ENCODE measurements at regions not wholly inside any gene's neighbourhood (a gene's known extent, or its start where the extent isn't known, plus 50 kb on each side); places are given as distances from the start of the nearest gene placed in this dataset.

DNA sequence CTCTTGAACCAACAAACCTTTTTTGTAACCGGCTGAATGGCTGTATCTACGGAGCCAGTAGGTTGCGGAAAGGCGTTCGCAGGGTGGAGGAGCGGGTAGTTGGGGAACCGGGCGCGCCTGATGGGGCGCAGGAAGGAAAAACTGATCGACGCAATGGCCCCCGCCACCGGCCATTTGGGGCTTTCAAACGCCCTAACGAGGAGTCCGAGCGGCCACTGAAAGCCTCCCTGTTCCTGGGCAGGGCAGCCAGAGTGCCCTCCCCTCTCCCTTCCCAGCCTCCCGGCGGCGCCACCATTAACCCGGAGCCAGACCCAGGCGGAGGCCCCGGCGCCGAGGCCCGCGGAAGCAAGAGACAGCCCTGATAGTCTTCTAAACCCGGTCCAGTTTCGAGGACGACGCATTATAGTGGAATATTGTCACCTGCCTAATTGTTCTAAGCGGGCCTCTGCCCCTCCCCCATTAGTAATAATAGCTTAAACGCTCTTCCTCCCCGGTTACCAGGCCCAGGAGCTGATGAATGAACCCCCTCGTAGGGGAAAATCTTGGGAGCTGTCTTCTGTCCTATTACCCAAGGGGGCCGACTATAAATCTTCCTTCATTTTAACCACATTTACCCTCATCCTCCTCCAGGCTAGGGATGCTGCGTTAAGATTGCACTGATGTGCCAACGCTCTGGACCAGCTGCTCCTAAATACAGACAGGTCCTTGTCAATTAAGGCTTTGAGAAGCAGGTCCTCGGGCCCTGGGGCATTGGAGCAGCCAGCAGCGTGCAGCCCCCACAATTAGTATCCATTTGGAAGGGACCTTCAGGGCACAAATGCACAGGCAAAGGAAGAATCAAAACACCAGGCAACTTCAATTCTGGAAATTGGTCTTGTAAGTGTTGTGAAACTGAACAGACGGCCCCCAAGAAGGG lies 61.6 kb upstream of the TMEM33 start:
- Histone ChIP-seq H3K4me1 (ENCODE audit: insufficient read depth) (no peaks in the 10 kb centered on the region), H3K4me3 (ENCODE audit: low read depth, low read length) (no peak overlapping the region)
- no peak for DNase-seq (ENCODE audit: extremely low spot score)

DNA sequence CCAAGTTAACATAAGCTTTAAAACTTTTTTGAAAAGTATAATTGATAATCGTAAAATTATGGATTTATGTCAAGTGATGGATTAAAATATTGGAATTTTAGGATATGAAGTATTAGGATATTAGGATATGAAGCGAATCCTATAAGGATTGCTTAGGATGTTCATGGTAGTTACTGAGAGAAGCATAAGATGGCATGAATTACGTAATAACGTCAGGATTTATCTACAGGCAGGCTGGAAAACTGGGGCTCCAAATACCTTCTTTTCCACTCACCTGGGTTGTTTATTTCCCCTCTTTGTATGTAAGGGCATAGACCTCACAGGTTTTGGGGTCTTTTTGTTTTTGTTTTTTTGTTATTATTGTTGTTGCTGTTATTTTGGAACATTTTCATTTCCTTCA lies 65.2 kb upstream of the TMEM33 start:
- H3K36me3 ChIP-seq (ENCODE audit: insufficient read depth), result no peaks in the 10 kb centered on the region
- DNase-seq (ENCODE audit: extremely low spot score), result no peak
- H3K4me3 ChIP-seq (ENCODE audit: low read depth, low read length), result no peak overlapping the region
- WGBS, result 53% methylated on average over 4 of the region's 4 CpGs
- no peak overlapping the region for H3K27ac ChIP-seq (ENCODE audit: low read depth)
- peaks cover 3% of the 10 kb centered on the region for H3K4me1 ChIP-seq (ENCODE audit: insufficient read depth)

More for the DNA sequence above, 61.6 kb upstream of the TMEM33 start:
- H3K36me3 ChIP-seq (ENCODE audit: insufficient read depth), result no peaks in the 10 kb centered on the region
- no peak overlapping the region for H3K27ac ChIP-seq (ENCODE audit: low read depth)
- 10% methylated on average over 42 of the region's 42 CpGs for WGBS

- Histone ChIP-seq H3K27ac (ENCODE audit: low read depth) (no peak overlapping the region), H3K36me3 (ENCODE audit: insufficient read depth) (no peaks in the 10 kb centered on the region), H3K4me1 (ENCODE audit: insufficient read depth) (peaks cover 3% of the 10 kb centered on the region), H3K4me3 (ENCODE audit: low read depth, low read length) (no peak overlapping the region)
- WGBS, result 5% methylated on average over 55 of the region's 55 CpGs
- DNase-seq (ENCODE audit: extremely low spot score), result no peak
Measured at GRCh38 chr4:41866799-41867677, 68.2 kb upstream of the TMEM33 start.

- 9% methylated on average over 42 of the region's 42 CpGs for WGBS
- H3K4me1 ChIP-seq (ENCODE audit: insufficient read depth), result peaks cover 3% of the 10 kb centered on the region
- no peak for DNase-seq (ENCODE audit: extremely low spot score)
- H3K4me3 ChIP-seq (ENCODE audit: low read depth, low read length), result no peak overlapping the region
- no peak overlapping the region for H3K27ac ChIP-seq (ENCODE audit: low read depth)
- no peaks in the 10 kb centered on the region for H3K36me3 ChIP-seq (ENCODE audit: insufficient read depth)
Measured at GRCh38 chr4:41865981-41866798, 69.0 kb upstream of the TMEM33 start.

DNA sequence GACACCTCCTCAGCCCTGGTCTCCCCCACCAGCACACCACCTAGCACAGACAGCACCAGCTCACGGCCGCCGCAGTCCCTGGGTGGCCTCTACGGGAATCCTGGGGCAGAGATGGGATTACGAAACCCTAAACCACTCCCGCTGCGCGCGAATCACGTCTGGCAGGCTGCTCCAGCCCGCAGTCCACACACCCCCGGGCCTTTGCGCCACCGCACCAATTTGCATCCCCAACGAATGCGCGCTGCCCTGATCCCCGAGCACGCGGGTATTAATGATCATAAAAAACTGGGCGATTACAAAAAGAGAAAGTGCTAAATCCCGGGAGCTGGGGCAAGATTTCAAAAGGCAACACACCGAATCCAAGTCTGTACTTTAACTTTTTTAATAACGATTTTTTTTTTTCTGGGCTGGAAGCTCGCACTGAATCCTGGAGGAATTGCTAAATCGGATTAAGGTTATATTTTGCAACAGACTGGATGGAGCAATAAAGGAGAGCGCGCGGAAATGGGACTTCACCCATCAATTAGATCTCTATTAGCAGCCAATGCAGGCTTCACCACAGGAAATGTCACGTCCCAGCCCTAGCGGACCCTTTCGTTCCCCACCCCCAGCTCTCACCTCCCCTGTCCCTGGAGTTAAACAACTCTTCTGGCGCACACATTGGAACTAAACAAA lies 69.8 kb upstream of the TMEM33 start:
- Histone ChIP-seq H3K4me3 (ENCODE audit: low read depth, low read length) (no peak overlapping the region), H3K27ac (ENCODE audit: low read depth) (no peak overlapping the region), H3K4me1 (ENCODE audit: insufficient read depth) (peaks cover 3% of the 10 kb centered on the region), H3K36me3 (ENCODE audit: insufficient read depth) (no peaks in the 10 kb centered on the region)
- 10% methylated on average over 33 of the region's 33 CpGs for WGBS
- DNase-seq (ENCODE audit: extremely low spot score), result no peak

DNA sequence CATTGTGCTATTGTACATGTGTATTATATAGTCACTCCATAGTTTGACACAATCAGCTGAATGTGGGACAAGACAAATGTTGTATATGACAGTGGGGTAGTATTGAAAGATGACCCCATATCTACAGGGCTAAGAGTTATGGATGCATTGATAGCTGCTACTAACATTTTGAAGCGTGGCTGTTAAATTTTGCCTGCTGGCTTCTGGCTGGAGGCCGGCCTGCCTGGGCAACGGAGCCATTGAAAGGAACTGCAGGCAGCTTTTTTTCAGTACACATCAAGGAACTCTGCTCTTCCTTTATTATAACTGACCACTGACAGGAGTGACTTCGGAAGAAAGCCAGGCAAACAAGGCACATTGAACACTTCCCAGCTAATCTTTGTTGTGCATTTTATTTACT lies 76.1 kb upstream of the TMEM33 start:
- no peak overlapping the region for H3K27ac ChIP-seq (ENCODE audit: low read depth)
- H3K36me3 ChIP-seq (ENCODE audit: insufficient read depth), result no peaks in the 10 kb centered on the region
- DNase-seq (ENCODE audit: extremely low spot score), result no peak
- no peak overlapping the region for H3K4me3 ChIP-seq (ENCODE audit: low read depth, low read length)
- 47% methylated on average over 4 of the region's 4 CpGs for WGBS
- no peaks in the 10 kb centered on the region for H3K4me1 ChIP-seq (ENCODE audit: insufficient read depth)

GRCh38 chr4:41857226-41857641 lies 78.0 kb upstream of the TMEM33 start:
- Histone ChIP-seq H3K27ac (ENCODE audit: low read depth) (no peak overlapping the region), H3K36me3 (ENCODE audit: insufficient read depth) (no peaks in the 10 kb centered on the region), H3K4me1 (ENCODE audit: insufficient read depth) (no peaks in the 10 kb centered on the region), H3K4me3 (ENCODE audit: low read depth, low read length) (no peak overlapping the region)
- no peak for DNase-seq (ENCODE audit: extremely low spot score)
- WGBS, result 30% methylated on average over 4 of the region's 4 CpGs

GRCh38 chr4:41856797-41857196 lies 78.4 kb upstream of the TMEM33 start:
- Histone ChIP-seq H3K4me1 (ENCODE audit: insufficient read depth) (no peaks in the 10 kb centered on the region), H3K27ac (ENCODE audit: low read depth) (no peak overlapping the region), H3K4me3 (ENCODE audit: low read depth, low read length) (no peak overlapping the region), H3K36me3 (ENCODE audit: insufficient read depth) (no peaks in the 10 kb centered on the region)
- DNase-seq (ENCODE audit: extremely low spot score), result no peak
- WGBS, result 77% methylated on average over 2 of the region's 2 CpGs

- Histone ChIP-seq H3K4me3 (ENCODE audit: low read depth, low read length) (no peak overlapping the region), H3K36me3 (ENCODE audit: insufficient read depth) (no peaks in the 10 kb centered on the region), H3K27ac (ENCODE audit: low read depth) (no peak overlapping the region), H3K4me1 (ENCODE audit: insufficient read depth) (no peaks in the 10 kb centered on the region)
- 86% methylated on average over 2 of the region's 2 CpGs for WGBS
- no peak for DNase-seq (ENCODE audit: extremely low spot score)
Measured at GRCh38 chr4:41853973-41854372, 81.3 kb upstream of the TMEM33 start.

DNA sequence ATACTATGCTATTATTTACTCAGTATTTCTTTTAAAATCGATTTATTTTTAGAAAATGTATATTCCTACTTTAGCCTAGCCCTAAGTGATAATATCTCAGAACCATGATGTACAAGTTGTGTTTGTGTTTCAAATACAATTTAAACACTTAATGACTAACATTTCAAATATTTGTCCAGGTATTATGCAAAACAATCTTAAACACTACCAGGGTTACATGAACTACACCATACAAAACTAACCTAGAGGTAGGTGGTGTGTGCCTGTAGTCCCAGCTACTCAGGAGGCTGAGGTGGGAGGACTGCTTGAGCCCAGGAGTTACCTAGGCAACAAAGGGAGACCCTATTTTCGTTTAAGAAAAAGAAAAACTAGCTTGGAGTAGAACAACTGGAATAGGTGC lies 83.0 kb upstream of the TMEM33 start:
- no peaks in the 10 kb centered on the region for H3K36me3 ChIP-seq (ENCODE audit: insufficient read depth)
- no peak for DNase-seq (ENCODE audit: extremely low spot score)
- WGBS, result 54% methylated on average over 2 of the region's 2 CpGs
- H3K4me3 ChIP-seq (ENCODE audit: low read depth, low read length), result no peak overlapping the region
- no peaks in the 10 kb centered on the region for H3K4me1 ChIP-seq (ENCODE audit: insufficient read depth)
- no peak overlapping the region for H3K27ac ChIP-seq (ENCODE audit: low read depth)

DNA sequence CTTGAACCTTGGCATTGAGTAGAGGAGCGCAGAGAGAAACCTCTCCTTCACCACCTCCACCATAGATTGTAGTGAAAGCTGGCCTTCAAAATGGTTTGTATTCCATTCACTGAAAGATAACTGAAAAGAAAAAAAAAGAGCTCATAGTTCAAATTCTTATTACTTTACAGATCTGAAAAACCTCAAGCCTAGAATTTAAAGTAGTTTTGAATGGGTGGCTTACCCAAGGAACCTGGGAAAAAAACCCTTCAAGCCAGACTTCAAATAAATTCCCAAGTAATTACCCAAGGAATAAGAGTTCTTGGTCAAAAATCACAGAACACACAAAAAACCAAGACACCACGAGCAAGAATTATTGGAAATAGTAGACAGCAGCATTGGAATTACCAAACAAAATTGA lies 83.6 kb upstream of the TMEM33 start:
- 80% methylated on average over 2 of the region's 2 CpGs for WGBS
- DNase-seq (ENCODE audit: extremely low spot score), result no peak
- Histone ChIP-seq H3K36me3 (ENCODE audit: insufficient read depth) (no peaks in the 10 kb centered on the region), H3K4me1 (ENCODE audit: insufficient read depth) (no peaks in the 10 kb centered on the region), H3K27ac (ENCODE audit: low read depth) (no peak overlapping the region), H3K4me3 (ENCODE audit: low read depth, low read length) (no peak overlapping the region)

DNA sequence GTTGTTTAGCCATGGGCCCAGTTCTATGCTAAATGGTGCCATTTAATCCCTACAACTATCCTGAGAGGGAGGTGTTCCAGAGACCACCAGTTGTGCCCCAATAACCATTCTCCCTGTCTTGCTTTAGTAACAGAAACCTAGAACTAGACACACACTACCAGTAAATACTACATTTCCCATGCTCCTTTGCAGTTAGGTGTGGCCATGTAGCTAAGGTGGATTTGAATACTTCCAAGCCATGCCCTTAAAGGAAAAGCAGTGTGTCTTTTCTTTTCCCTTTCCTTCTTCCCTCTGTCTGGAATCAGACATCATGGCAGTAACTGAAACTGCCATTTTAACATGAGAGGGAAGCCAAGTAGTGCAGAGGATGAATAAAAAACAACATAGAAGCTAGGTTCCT lies 90.9 kb upstream of the TMEM33 start:
- DNase-seq (ENCODE audit: extremely low spot score), result no peak

More for the DNA sequence above, 90.9 kb upstream of the TMEM33 start:
- Histone ChIP-seq H3K4me3 (ENCODE audit: low read depth, low read length) (no peak overlapping the region), H3K36me3 (ENCODE audit: insufficient read depth) (no peaks in the 10 kb centered on the region), H3K27ac (ENCODE audit: low read depth) (no peak overlapping the region), H3K4me1 (ENCODE audit: insufficient read depth) (no peaks in the 10 kb centered on the region)
